ENCODE measurements at regions not wholly inside any gene's neighbourhood (a gene's known extent, or its start where the extent isn't known, plus 50 kb on each side); places are given as distances from the start of the nearest gene placed in this dataset.

GRCh38 chr4:12827966-12828365, 656.2 kb downstream of the RAB28 start:
- DNase-seq = no peak

GRCh38 chr4:12791536-12791935, 692.6 kb downstream of the RAB28 start:
- no peak for DNase-seq
- no peaks in the 10 kb centered on the region for H3K27me3 ChIP-seq (ENCODE audit: control insufficient read depth in 3 of 3, insufficient read depth in 3 of 3, low read length in 3 of 3)
- 51 to 82% (median 78%) methylated on average over 4 of the region's 4 CpGs for WGBS, 3 donors
- no peaks in the 10 kb centered on the region for H3K4me1 ChIP-seq (ENCODE audit: control insufficient read depth in 3 of 3, insufficient read depth in 2 of 3, low read depth in 1 of 3, low read length in 2 of 3)
- H3K36me3 ChIP-seq (ENCODE audit: control insufficient read depth in 3 of 3, insufficient read depth in 2 of 3, low read depth in 1 of 3, low read length in 3 of 3) = no peaks in the 10 kb centered on the region
- H3K4me3 ChIP-seq (ENCODE audit: low read depth in 1 of 3, low read length in 3 of 3) = no peak overlapping the region
- peaks cover 0 to 11% of the 10 kb centered on the region in 2 donors for H3K9me3 ChIP-seq (ENCODE audit: control insufficient read depth in 2 of 2, insufficient read depth in 1 of 2, low read depth in 1 of 2, low read length in 1 of 2)
- FAIRE-seq = no peak
- no peak overlapping the region for H3K27ac ChIP-seq (ENCODE audit: low read depth in 1 of 3, low read length in 2 of 3)

More at GRCh38 chr4:12827966-12828365, 656.2 kb downstream of the RAB28 start:
- no peaks in the 10 kb centered on the region for H3K27me3 ChIP-seq (ENCODE audit: control insufficient read depth in 3 of 3, insufficient read depth in 3 of 3, low read length in 3 of 3)
- no peak overlapping the region for H3K4me3 ChIP-seq (ENCODE audit: low read depth in 1 of 3, low read length in 3 of 3)
- no peak for FAIRE-seq
- no peaks in the 10 kb centered on the region for H3K9me3 ChIP-seq (ENCODE audit: control insufficient read depth in 2 of 2, insufficient read depth in 1 of 2, low read depth in 1 of 2, low read length in 1 of 2)
- H3K36me3 ChIP-seq (ENCODE audit: control insufficient read depth in 3 of 3, insufficient read depth in 2 of 3, low read depth in 1 of 3, low read length in 3 of 3) = no peaks in the 10 kb centered on the region
- 71 to 84% (median 75%) methylated on average over 5 of the region's 5 CpGs for WGBS, 3 donors
- H3K4me1 ChIP-seq (ENCODE audit: control insufficient read depth in 3 of 3, insufficient read depth in 2 of 3, low read depth in 1 of 3, low read length in 2 of 3) = no peaks in the 10 kb centered on the region
- no peak overlapping the region for H3K27ac ChIP-seq (ENCODE audit: low read depth in 1 of 3, low read length in 2 of 3)

DNA sequence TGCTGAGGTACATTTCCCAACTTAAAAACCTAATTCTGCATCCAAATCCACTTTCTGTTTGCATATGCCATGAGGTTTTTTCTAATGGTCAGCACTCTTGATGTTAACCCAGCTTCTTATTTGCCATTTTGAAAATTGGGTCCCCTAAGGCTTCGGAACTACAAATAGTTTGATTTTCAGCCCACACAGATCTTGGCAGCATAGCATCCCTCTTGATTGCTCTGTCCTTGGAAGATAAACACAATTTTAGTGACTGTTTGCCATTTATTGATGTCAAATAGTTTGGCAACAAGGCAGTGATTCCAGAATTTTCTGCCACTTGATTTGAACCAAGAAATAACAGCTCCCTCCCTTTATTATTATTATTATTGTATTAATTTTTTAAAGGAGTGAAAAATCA, 696.9 kb downstream of the RAB28 start:
- DNase-seq (no peak), FAIRE-seq (no peak)
- Histone ChIP-seq H3K4me3 (ENCODE audit: low read depth in 1 of 3, low read length in 3 of 3) (no peak overlapping the region), H3K36me3 (ENCODE audit: control insufficient read depth in 3 of 3, insufficient read depth in 2 of 3, low read depth in 1 of 3, low read length in 3 of 3) (no peaks in the 10 kb centered on the region), H3K27me3 (ENCODE audit: control insufficient read depth in 3 of 3, insufficient read depth in 3 of 3, low read length in 3 of 3) (no peaks in the 10 kb centered on the region), H3K9me3 (ENCODE audit: control insufficient read depth in 2 of 2, insufficient read depth in 1 of 2, low read depth in 1 of 2, low read length in 1 of 2) (peaks cover 0 to 11% of the 10 kb centered on the region in 2 donors), H3K27ac (ENCODE audit: low read depth in 1 of 3, low read length in 2 of 3) (no peak overlapping the region), H3K4me1 (ENCODE audit: control insufficient read depth in 3 of 3, insufficient read depth in 2 of 3, low read depth in 1 of 3, low read length in 2 of 3) (no peaks in the 10 kb centered on the region)
- WGBS, 3 donors = 76 to 83% (median 81%) methylated on average over 1 of the region's 1 CpG

- no peaks in the 10 kb centered on the region for H3K4me1 ChIP-seq (ENCODE audit: control insufficient read depth in 3 of 3, insufficient read depth in 2 of 3, low read depth in 1 of 3, low read length in 2 of 3)
- no peak for DNase-seq
- H3K36me3 ChIP-seq (ENCODE audit: control insufficient read depth in 3 of 3, insufficient read depth in 2 of 3, low read depth in 1 of 3, low read length in 3 of 3) = no peaks in the 10 kb centered on the region
- no peak overlapping the region for H3K27ac ChIP-seq (ENCODE audit: low read depth in 1 of 3, low read length in 2 of 3)
- no peaks in the 10 kb centered on the region for H3K27me3 ChIP-seq (ENCODE audit: control insufficient read depth in 3 of 3, insufficient read depth in 3 of 3, low read length in 3 of 3)
- H3K4me3 ChIP-seq (ENCODE audit: low read depth in 1 of 3, low read length in 3 of 3) = no peak overlapping the region
- no peaks in the 10 kb centered on the region for H3K9me3 ChIP-seq (ENCODE audit: control insufficient read depth in 2 of 2, insufficient read depth in 1 of 2, low read depth in 1 of 2, low read length in 1 of 2)
- no peak for FAIRE-seq
- 66 to 80% (median 75%) methylated on average over 4 of the region's 4 CpGs for WGBS, 3 donors
Measured at GRCh38 chr4:12778706-12779105, 705.4 kb downstream of the RAB28 start.

GRCh38 chr4:12778191-12778590, 705.9 kb downstream of the RAB28 start:
- Histone ChIP-seq H3K36me3 (ENCODE audit: control insufficient read depth in 3 of 3, insufficient read depth in 2 of 3, low read depth in 1 of 3, low read length in 3 of 3) (no peaks in the 10 kb centered on the region), H3K9me3 (ENCODE audit: control insufficient read depth in 2 of 2, insufficient read depth in 1 of 2, low read depth in 1 of 2, low read length in 1 of 2) (no peaks in the 10 kb centered on the region), H3K27ac (ENCODE audit: low read depth in 1 of 3, low read length in 2 of 3) (no peak overlapping the region), H3K27me3 (ENCODE audit: control insufficient read depth in 3 of 3, insufficient read depth in 3 of 3, low read length in 3 of 3) (no peaks in the 10 kb centered on the region), H3K4me3 (ENCODE audit: low read depth in 1 of 3, low read length in 3 of 3) (no peak overlapping the region), H3K4me1 (ENCODE audit: control insufficient read depth in 3 of 3, insufficient read depth in 2 of 3, low read depth in 1 of 3, low read length in 2 of 3) (no peaks in the 10 kb centered on the region)
- WGBS, 3 donors = 72 to 83% (median 78%) methylated on average over 5 of the region's 5 CpGs
- no peak for DNase-seq
- FAIRE-seq = no peak

GRCh38 chr4:12770351-12770750, 713.8 kb downstream of the RAB28 start:
- no peak overlapping the region for H3K27ac ChIP-seq (ENCODE audit: low read depth in 1 of 3, low read length in 2 of 3)
- H3K27me3 ChIP-seq (ENCODE audit: control insufficient read depth in 3 of 3, insufficient read depth in 3 of 3, low read length in 3 of 3) = no peaks in the 10 kb centered on the region
- no peak overlapping the region for H3K4me3 ChIP-seq (ENCODE audit: low read depth in 1 of 3, low read length in 3 of 3)
- 37 to 54% (median 38%) methylated on average over 2 of the region's 2 CpGs for WGBS, 3 donors
- H3K9me3 ChIP-seq (ENCODE audit: control insufficient read depth in 2 of 2, insufficient read depth in 1 of 2, low read depth in 1 of 2, low read length in 1 of 2) = no peaks in the 10 kb centered on the region
- DNase-seq (no peak), FAIRE-seq (no peak)
- no peaks in the 10 kb centered on the region for H3K36me3 ChIP-seq (ENCODE audit: control insufficient read depth in 3 of 3, insufficient read depth in 2 of 3, low read depth in 1 of 3, low read length in 3 of 3)
- no peaks in the 10 kb centered on the region for H3K4me1 ChIP-seq (ENCODE audit: control insufficient read depth in 3 of 3, insufficient read depth in 2 of 3, low read depth in 1 of 3, low read length in 2 of 3)

DNA sequence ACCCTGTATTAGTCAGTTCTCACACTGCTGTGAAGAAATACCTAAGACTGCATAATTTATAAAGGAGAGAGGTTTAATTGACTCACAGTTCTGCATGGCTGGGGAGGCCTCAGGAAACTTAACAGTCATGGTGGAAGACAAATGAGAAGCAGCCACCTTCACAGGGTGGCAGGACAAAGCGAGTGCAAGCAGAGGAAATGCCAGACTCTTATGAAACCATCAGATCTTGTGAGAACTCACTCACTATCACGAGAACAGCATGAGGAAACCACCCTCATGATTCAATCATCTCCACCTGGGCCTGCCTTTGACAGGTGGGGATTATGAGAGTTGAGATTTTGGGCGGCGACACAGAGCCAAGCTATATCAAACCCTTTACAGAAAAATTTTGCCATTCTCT, 722.4 kb downstream of the RAB28 start:
- no peaks in the 10 kb centered on the region for H3K36me3 ChIP-seq (ENCODE audit: control insufficient read depth in 3 of 3, insufficient read depth in 2 of 3, low read depth in 1 of 3, low read length in 3 of 3)
- WGBS, 3 donors = 68 to 69% (median 68%) methylated on average over 4 of the region's 4 CpGs
- no peaks in the 10 kb centered on the region for H3K4me1 ChIP-seq (ENCODE audit: control insufficient read depth in 3 of 3, insufficient read depth in 2 of 3, low read depth in 1 of 3, low read length in 2 of 3)
- H3K27me3 ChIP-seq (ENCODE audit: control insufficient read depth in 3 of 3, insufficient read depth in 3 of 3, low read length in 3 of 3) = no peaks in the 10 kb centered on the region
- no peak overlapping the region for H3K27ac ChIP-seq (ENCODE audit: low read depth in 1 of 3, low read length in 2 of 3)
- FAIRE-seq = no peak
- no peak for DNase-seq
- H3K9me3 ChIP-seq (ENCODE audit: control insufficient read depth in 2 of 2, insufficient read depth in 1 of 2, low read depth in 1 of 2, low read length in 1 of 2) = no peaks in the 10 kb centered on the region
- no peak overlapping the region for H3K4me3 ChIP-seq (ENCODE audit: low read depth in 1 of 3, low read length in 3 of 3)

DNA sequence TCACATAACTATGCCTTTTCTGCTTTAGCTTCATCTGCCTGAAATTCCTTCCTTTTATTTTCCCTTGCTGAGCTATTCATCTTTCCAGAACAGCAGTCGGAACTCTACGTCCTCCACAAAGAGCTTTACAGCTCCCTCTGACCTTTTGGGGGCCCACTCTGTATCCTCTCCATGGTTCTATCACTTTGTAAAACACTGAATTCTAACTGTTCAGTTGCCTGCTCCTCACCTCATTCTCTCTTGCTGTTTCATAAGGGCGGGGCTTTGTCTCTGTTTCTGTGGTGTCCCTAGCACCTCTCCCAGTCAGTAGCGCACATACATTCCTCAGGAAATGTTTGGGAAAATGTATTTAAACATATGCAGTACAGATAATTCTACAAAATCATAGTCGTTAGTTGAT, 737.0 kb downstream of the RAB28 start:
- no peaks in the 10 kb centered on the region for H3K4me1 ChIP-seq (ENCODE audit: control insufficient read depth in 3 of 3, insufficient read depth in 2 of 3, low read depth in 1 of 3, low read length in 2 of 3)
- DNase-seq (no peak), FAIRE-seq (no peak)
- H3K4me3 ChIP-seq (ENCODE audit: low read depth in 1 of 3, low read length in 3 of 3) = no peak overlapping the region
- no peaks in the 10 kb centered on the region for H3K27me3 ChIP-seq (ENCODE audit: control insufficient read depth in 3 of 3, insufficient read depth in 3 of 3, low read length in 3 of 3)
- WGBS, 3 donors = 71 to 81% (median 79%) methylated on average over 5 of the region's 5 CpGs
- no peaks in the 10 kb centered on the region for H3K9me3 ChIP-seq (ENCODE audit: control insufficient read depth in 2 of 2, insufficient read depth in 1 of 2, low read depth in 1 of 2, low read length in 1 of 2)
- H3K36me3 ChIP-seq (ENCODE audit: control insufficient read depth in 3 of 3, insufficient read depth in 2 of 3, low read depth in 1 of 3, low read length in 3 of 3) = no peaks in the 10 kb centered on the region
- no peak overlapping the region for H3K27ac ChIP-seq (ENCODE audit: low read depth in 1 of 3, low read length in 2 of 3)

DNA sequence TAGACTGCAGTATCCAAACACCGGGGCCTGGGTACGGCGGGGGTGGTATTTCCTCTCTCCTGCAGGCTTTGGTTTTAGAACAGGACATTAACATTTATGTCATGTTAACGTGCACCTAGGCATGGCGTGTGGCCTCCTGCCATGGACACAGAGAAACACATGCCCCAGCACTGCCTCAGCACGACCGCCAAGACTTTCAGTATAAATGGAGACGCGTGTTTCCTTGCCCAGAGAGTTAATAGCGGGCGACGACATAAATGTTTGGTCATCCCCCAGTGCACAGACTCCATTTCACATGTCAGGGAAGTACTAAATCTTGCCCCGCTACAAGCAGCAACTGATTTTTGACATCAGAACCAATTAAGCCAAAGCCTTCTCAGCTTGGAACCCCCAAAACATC, 737.9 kb downstream of the RAB28 start:
- Histone ChIP-seq H3K27ac (ENCODE audit: low read depth in 1 of 3, low read length in 2 of 3) (no peak overlapping the region), H3K36me3 (ENCODE audit: control insufficient read depth in 3 of 3, insufficient read depth in 2 of 3, low read depth in 1 of 3, low read length in 3 of 3) (no peaks in the 10 kb centered on the region), H3K4me1 (ENCODE audit: control insufficient read depth in 3 of 3, insufficient read depth in 2 of 3, low read depth in 1 of 3, low read length in 2 of 3) (no peaks in the 10 kb centered on the region), H3K4me3 (ENCODE audit: low read depth in 1 of 3, low read length in 3 of 3) (no peak overlapping the region), H3K27me3 (ENCODE audit: control insufficient read depth in 3 of 3, insufficient read depth in 3 of 3, low read length in 3 of 3) (no peaks in the 10 kb centered on the region), H3K9me3 (ENCODE audit: control insufficient read depth in 2 of 2, insufficient read depth in 1 of 2, low read depth in 1 of 2, low read length in 1 of 2) (no peaks in the 10 kb centered on the region)
- FAIRE-seq = no peak
- DNase-seq = no peak
- WGBS, 3 donors = 74 to 88% (median 86%) methylated on average over 13 of the region's 13 CpGs

All from small intestine (tissue), 7 donors.